ENCODE measurements at regions not wholly inside any gene's neighbourhood (a gene's known extent, or its start where the extent isn't known, plus 50 kb on each side); places are given as distances from the start of the nearest gene placed in this dataset.
A peak's percentile ranks its signal among the peaks of the same experiment; 100 is the strongest.

- Histone ChIP-seq H3K27me3 (ENCODE audit: control insufficient read depth, insufficient read depth) (no peaks in the 10 kb centered on the region), H3K4me3 (ENCODE audit: low read length) (no peak overlapping the region), H3K4me1 (ENCODE audit: control insufficient read depth, insufficient read depth, low read length) (no peaks in the 10 kb centered on the region), H3K9me3 (ENCODE audit: control insufficient read depth, low read length) (no peaks in the 10 kb centered on the region), H3K27ac (ENCODE audit: low read length) (no peak overlapping the region)
- WGBS, result 75% methylated on average over 13 of the region's 13 CpGs
- DNase-seq (peak in 1 of 3 donors; percentile 51), ATAC-seq (no peak)
- intact Hi-C loops (cut with DNase I), result loop anchor here in 1 of 4 donors (10.0 kb wide), 1 partner anchor 604 kb away; no protein-coding TSS in a partner anchor
These were observed 117.4 kb upstream of the NABP1 start for GRCh38 chr2:191560411-191560980.

- WGBS, result 86% methylated on average over 3 of the region's 3 CpGs
- intact Hi-C loops (cut with DNase I), result loop anchor here (5.0 to 10.0 kb wide), 2 partner anchors 127 to 600 kb away; no protein-coding TSS in a partner anchor
These were observed 112.8 kb upstream of the NABP1 start for GRCh38 chr2:191565120-191565519.

GRCh38 chr2:191565647-191566198 is 112.2 kb upstream of the NABP1 start:
- ATAC-seq (no peak), DNase-seq (no peak)
- Histone ChIP-seq H3K27me3 (ENCODE audit: control insufficient read depth, insufficient read depth) (no peaks in the 10 kb centered on the region), H3K9me3 (ENCODE audit: control insufficient read depth, low read length) (no peaks in the 10 kb centered on the region), H3K4me1 (ENCODE audit: control insufficient read depth, insufficient read depth, low read length) (no peaks in the 10 kb centered on the region), H3K27ac (ENCODE audit: low read length) (no peak overlapping the region), H3K4me3 (ENCODE audit: low read length) (no peak overlapping the region)
- intact Hi-C loops (cut with DNase I), result loop anchor here (5.0 to 10.0 kb wide), 2 partner anchors 127 to 599 kb away; no protein-coding TSS in a partner anchor
- 58% methylated on average over 4 of the region's 4 CpGs for WGBS

More at GRCh38 chr2:191565120-191565519, 112.8 kb upstream of the NABP1 start:
- no peaks in the 10 kb centered on the region for H3K27me3 ChIP-seq (ENCODE audit: control insufficient read depth, insufficient read depth)
- H3K4me1 ChIP-seq (ENCODE audit: control insufficient read depth, insufficient read depth, low read length), result no peaks in the 10 kb centered on the region
- no peaks in the 10 kb centered on the region for H3K9me3 ChIP-seq (ENCODE audit: control insufficient read depth, low read length)
- no peak overlapping the region for H3K4me3 ChIP-seq (ENCODE audit: low read length)
- DNase-seq (no peak), ATAC-seq (no peak)
- H3K27ac ChIP-seq (ENCODE audit: low read length), result no peak overlapping the region

GRCh38 chr2:191566344-191566743 is 111.6 kb upstream of the NABP1 start:
- peak; percentile 56 to 76 (median 60) for DNase-seq
- intact Hi-C loops (cut with DNase I), result loop anchor here (5.0 to 10.0 kb wide), 2 partner anchors 126 to 598 kb away; no protein-coding TSS in a partner anchor
- Histone ChIP-seq H3K4me1 (ENCODE audit: control insufficient read depth, insufficient read depth, low read length) (no peaks in the 10 kb centered on the region), H3K27ac (ENCODE audit: low read length) (no peak overlapping the region), H3K4me3 (ENCODE audit: low read length) (no peak overlapping the region), H3K27me3 (ENCODE audit: control insufficient read depth, insufficient read depth) (no peaks in the 10 kb centered on the region), H3K9me3 (ENCODE audit: control insufficient read depth, low read length) (no peaks in the 10 kb centered on the region)
- ATAC-seq, result peak; percentile 66 to 67
- 60% methylated on average over 8 of the region's 8 CpGs for WGBS

GRCh38 chr2:191567206-191567605 is 110.7 kb upstream of the NABP1 start:
- no peak overlapping the region for H3K27ac ChIP-seq (ENCODE audit: low read length)
- WGBS, result 95% methylated on average over 3 of the region's 3 CpGs
- intact Hi-C loops (cut with DNase I), result loop anchor here (5.0 to 10.0 kb wide), 2 partner anchors 125 to 598 kb away; no protein-coding TSS in a partner anchor
- no peak for DNase-seq
- ATAC-seq, result no peak
- no peaks in the 10 kb centered on the region for H3K9me3 ChIP-seq (ENCODE audit: control insufficient read depth, low read length)
- H3K4me1 ChIP-seq (ENCODE audit: control insufficient read depth, insufficient read depth, low read length), result no peaks in the 10 kb centered on the region
- no peak overlapping the region for H3K4me3 ChIP-seq (ENCODE audit: low read length)
- no peaks in the 10 kb centered on the region for H3K27me3 ChIP-seq (ENCODE audit: control insufficient read depth, insufficient read depth)

- intact Hi-C loops (cut with DNase I), result loop anchor here (5.0 to 10.0 kb wide), 2 partner anchors 123 to 596 kb away; no protein-coding TSS in a partner anchor
- no peak overlapping the region for H3K4me3 ChIP-seq (ENCODE audit: low read length)
- DNase-seq, result no peak
- 59% methylated on average over 2 of the region's 2 CpGs for WGBS
- H3K4me1 ChIP-seq (ENCODE audit: control insufficient read depth, insufficient read depth, low read length), result no peaks in the 10 kb centered on the region
- H3K27me3 ChIP-seq (ENCODE audit: control insufficient read depth, insufficient read depth), result no peaks in the 10 kb centered on the region
- no peaks in the 10 kb centered on the region for H3K9me3 ChIP-seq (ENCODE audit: control insufficient read depth, low read length)
- H3K27ac ChIP-seq (ENCODE audit: low read length), result no peak overlapping the region
- no peak for ATAC-seq
These were observed 108.9 kb upstream of the NABP1 start for GRCh38 chr2:191569025-191569424.

- peak overlapping the region; percentile 42 for H3K4me3 ChIP-seq (ENCODE audit: low read length)
- no peak overlapping the region for H3K27ac ChIP-seq (ENCODE audit: low read length)
- H3K27me3 ChIP-seq (ENCODE audit: control insufficient read depth, insufficient read depth), result no peaks in the 10 kb centered on the region
- H3K9me3 ChIP-seq (ENCODE audit: control insufficient read depth, low read length), result no peaks in the 10 kb centered on the region
- H3K4me1 ChIP-seq (ENCODE audit: control insufficient read depth, insufficient read depth, low read length), result no peaks in the 10 kb centered on the region
- intact Hi-C loops (cut with DNase I), result no loop called here
- WGBS, result 13% methylated on average over 6 of the region's 6 CpGs
- DNase-seq (no peak), ATAC-seq (peak; percentile 35 to 73)
These were observed 106.7 kb upstream of the NABP1 start for GRCh38 chr2:191571163-191571769.

- intact Hi-C loops (cut with DNase I), result no loop called here
- no peaks in the 10 kb centered on the region for H3K4me1 ChIP-seq (ENCODE audit: control insufficient read depth, insufficient read depth, low read length)
- no peak overlapping the region for H3K4me3 ChIP-seq (ENCODE audit: low read length)
- H3K27me3 ChIP-seq (ENCODE audit: control insufficient read depth, insufficient read depth), result no peaks in the 10 kb centered on the region
- no peak overlapping the region for H3K27ac ChIP-seq (ENCODE audit: low read length)
- no peaks in the 10 kb centered on the region for H3K9me3 ChIP-seq (ENCODE audit: control insufficient read depth, low read length)
- no peak for ATAC-seq
- DNase-seq, result no peak
- 91% methylated on average over 5 of the region's 5 CpGs for WGBS
These were observed 105.6 kb upstream of the NABP1 start for GRCh38 chr2:191572319-191572718.

- no peak for ATAC-seq
- H3K9me3 ChIP-seq (ENCODE audit: control insufficient read depth, low read length), result no peaks in the 10 kb centered on the region
- 83% methylated on average over 1 of the region's 1 CpG for WGBS
- no peak overlapping the region for H3K4me3 ChIP-seq (ENCODE audit: low read length)
- intact Hi-C loops (cut with DNase I), result no loop called here
- no peak overlapping the region for H3K27ac ChIP-seq (ENCODE audit: low read length)
- no peaks in the 10 kb centered on the region for H3K4me1 ChIP-seq (ENCODE audit: control insufficient read depth, insufficient read depth, low read length)
- DNase-seq, result no peak
- H3K27me3 ChIP-seq (ENCODE audit: control insufficient read depth, insufficient read depth), result no peaks in the 10 kb centered on the region
These were observed 104.7 kb upstream of the NABP1 start for GRCh38 chr2:191573216-191573615.

- no peak overlapping the region for H3K4me3 ChIP-seq (ENCODE audit: low read length)
- no peak for ATAC-seq
- no peaks in the 10 kb centered on the region for H3K27me3 ChIP-seq (ENCODE audit: control insufficient read depth, insufficient read depth)
- no peaks in the 10 kb centered on the region for H3K9me3 ChIP-seq (ENCODE audit: control insufficient read depth, low read length)
- intact Hi-C loops (cut with DNase I), result no loop called here
- DNase-seq, result no peak
- WGBS, result 85% methylated on average over 2 of the region's 2 CpGs
- H3K27ac ChIP-seq (ENCODE audit: low read length), result no peak overlapping the region
- no peaks in the 10 kb centered on the region for H3K4me1 ChIP-seq (ENCODE audit: control insufficient read depth, insufficient read depth, low read length)
These were observed 103.7 kb upstream of the NABP1 start for GRCh38 chr2:191574232-191574631.

GRCh38 chr2:191577605-191578004 is 100.3 kb upstream of the NABP1 start:
- DNase-seq (no peak), ATAC-seq (no peak)
- 70% methylated on average over 2 of the region's 2 CpGs for WGBS
- H3K27ac ChIP-seq (ENCODE audit: low read length), result no peak overlapping the region
- no peak overlapping the region for H3K4me3 ChIP-seq (ENCODE audit: low read length)
- H3K9me3 ChIP-seq (ENCODE audit: control insufficient read depth, low read length), result no peaks in the 10 kb centered on the region
- no peaks in the 10 kb centered on the region for H3K4me1 ChIP-seq (ENCODE audit: control insufficient read depth, insufficient read depth, low read length)
- intact Hi-C loops (cut with DNase I), result no loop called here
- no peaks in the 10 kb centered on the region for H3K27me3 ChIP-seq (ENCODE audit: control insufficient read depth, insufficient read depth)

All from right cardiac atrium (tissue), 5 donors.